ENCODE measurements at regions not wholly inside any gene's neighbourhood (a gene's known extent, or its start where the extent isn't known, plus 50 kb on each side); places are given as distances from the start of the nearest gene placed in this dataset.

GRCh38 chr12:82176761-82177490, 181.3 kb downstream of the CCDC59 start:
- peaks cover under 1% of the 10 kb centered on the region for H3K27me3 Mint-ChIP-seq (ENCODE audit: unreplicated experiment)
- DNase-seq (ENCODE audit: extremely low spot score, unreplicated experiment), result no peak
- no peak overlapping the region for H3K4me3 Mint-ChIP-seq (ENCODE audit: unreplicated experiment)
- no peaks in the 10 kb centered on the region for H3K9me3 Mint-ChIP-seq (ENCODE audit: unreplicated experiment)
- H3K4me1 Mint-ChIP-seq (ENCODE audit: unreplicated experiment), result peaks cover 3% of the 10 kb centered on the region
- no peak for TF ChIP-seq CTCF (IDR thresholded peaks at IDR 0.05)
- H3K27ac Mint-ChIP-seq (ENCODE audit: unreplicated experiment), result no peak overlapping the region
- H3K36me3 Mint-ChIP-seq (ENCODE audit: unreplicated experiment), result no peaks in the 10 kb centered on the region

- H3K36me3 Mint-ChIP-seq (ENCODE audit: unreplicated experiment), result no peaks in the 10 kb centered on the region
- no peak for TF ChIP-seq CTCF (IDR thresholded peaks at IDR 0.05)
- no peak for DNase-seq (ENCODE audit: extremely low spot score, unreplicated experiment)
- no peaks in the 10 kb centered on the region for H3K9me3 Mint-ChIP-seq (ENCODE audit: unreplicated experiment)
- H3K4me3 Mint-ChIP-seq (ENCODE audit: unreplicated experiment), result no peak overlapping the region
- H3K27me3 Mint-ChIP-seq (ENCODE audit: unreplicated experiment), result peaks cover 2% of the 10 kb centered on the region
- H3K4me1 Mint-ChIP-seq (ENCODE audit: unreplicated experiment), result peaks cover 3% of the 10 kb centered on the region
- no peak overlapping the region for H3K27ac Mint-ChIP-seq (ENCODE audit: unreplicated experiment)
Observed at GRCh38 chr12:82176026-82176425, 182.2 kb downstream of the CCDC59 start.

- Mint-ChIP-seq H3K27ac (ENCODE audit: unreplicated experiment) (no peak overlapping the region), H3K36me3 (ENCODE audit: unreplicated experiment) (no peaks in the 10 kb centered on the region), H3K27me3 (ENCODE audit: unreplicated experiment) (peaks cover 4% of the 10 kb centered on the region), H3K4me1 (ENCODE audit: unreplicated experiment) (peaks cover 3% of the 10 kb centered on the region), H3K4me3 (ENCODE audit: unreplicated experiment) (no peak overlapping the region), H3K9me3 (ENCODE audit: unreplicated experiment) (no peaks in the 10 kb centered on the region)
- TF ChIP-seq CTCF (IDR thresholded peaks at IDR 0.05), result no peak
- no peak for DNase-seq (ENCODE audit: extremely low spot score, unreplicated experiment)
Observed at GRCh38 chr12:82174936-82175335, 183.3 kb downstream of the CCDC59 start.

- no peaks in the 10 kb centered on the region for H3K9me3 Mint-ChIP-seq (ENCODE audit: unreplicated experiment)
- H3K27ac Mint-ChIP-seq (ENCODE audit: unreplicated experiment), result no peak overlapping the region
- H3K4me3 Mint-ChIP-seq (ENCODE audit: unreplicated experiment), result no peak overlapping the region
- peaks cover 4% of the 10 kb centered on the region for H3K27me3 Mint-ChIP-seq (ENCODE audit: unreplicated experiment)
- no peak for DNase-seq (ENCODE audit: extremely low spot score, unreplicated experiment)
- no peaks in the 10 kb centered on the region for H3K36me3 Mint-ChIP-seq (ENCODE audit: unreplicated experiment)
- no peak for TF ChIP-seq CTCF (IDR thresholded peaks at IDR 0.05)
- H3K4me1 Mint-ChIP-seq (ENCODE audit: unreplicated experiment), result peaks cover 3% of the 10 kb centered on the region
Observed at GRCh38 chr12:82174383-82174782, 183.8 kb downstream of the CCDC59 start.

- H3K9me3 Mint-ChIP-seq (ENCODE audit: unreplicated experiment), result peaks cover 6% of the 10 kb centered on the region
- no peak for TF ChIP-seq CTCF (IDR thresholded peaks at IDR 0.05)
- no peak overlapping the region for H3K27ac Mint-ChIP-seq (ENCODE audit: unreplicated experiment)
- H3K36me3 Mint-ChIP-seq (ENCODE audit: unreplicated experiment), result no peaks in the 10 kb centered on the region
- DNase-seq (ENCODE audit: extremely low spot score, unreplicated experiment), result no peak
- no peak overlapping the region for H3K4me3 Mint-ChIP-seq (ENCODE audit: unreplicated experiment)
- no peaks in the 10 kb centered on the region for H3K4me1 Mint-ChIP-seq (ENCODE audit: unreplicated experiment)
- H3K27me3 Mint-ChIP-seq (ENCODE audit: unreplicated experiment), result no peaks in the 10 kb centered on the region
Observed at GRCh38 chr12:82149045-82149444, 209.1 kb downstream of the CCDC59 start.

All from osteocyte (in vitro differentiated cells).